Hepatocyte (in vitro differentiated cells): ENCODE measurements at regions not wholly inside any gene's neighbourhood (a gene's known extent, or its start where the extent isn't known, plus 50 kb on each side); places are given as distances from the start of the nearest gene placed in this dataset.

Experiments used
- DNase-seq: peaks from one replicate; pipeline ENCODE4 v3.0.0-alpha.2; 2016; ENCODE audit warnings: low spot score
- H2AFZ ChIP-seq: fragments of 200-600 bp; sonication (generic); 2 replicates; pipeline ENCODE4 v1.6.0; 2016; ENCODE audit warnings: antibody characterized with exemption, mild to moderate bottlenecking
- H3K27ac ChIP-seq: fragments of 200-600 bp; sonication (generic); 2 replicates; pipeline ENCODE4 v1.5.1; 2016; ENCODE audit warnings: mild to moderate bottlenecking
- H3K27me3 ChIP-seq: fragments of 200-600 bp; sonication (generic); 2 replicates; pipeline ENCODE4 v1.6.1; 2016
- H3K36me3 ChIP-seq: fragments of 200-600 bp; sonication (generic); replicated peaks from 2 replicates; pipeline ENCODE4 v1.5.1; 2016; ENCODE audit warnings: low read depth; ENCODE audit not compliant: insufficient read depth
- H3K4me1 ChIP-seq: fragments of 200-600 bp; sonication (generic); 2 replicates; pipeline ENCODE4 v1.5.1; 2016; ENCODE audit warnings: mild to moderate bottlenecking, moderate library complexity; ENCODE audit not compliant: insufficient read depth
- H3K4me2 ChIP-seq: fragments of 200-600 bp; sonication (generic); 2 replicates; pipeline ENCODE4 v1.6.0; 2016
- H3K4me3 ChIP-seq: fragments of 200-600 bp; sonication (generic); 2 replicates; pipeline ENCODE4 v1.5.1; 2016; ENCODE audit warnings: mild to moderate bottlenecking
- H3K79me2 ChIP-seq: fragments of 200-600 bp; sonication (generic); 2 replicates; pipeline ENCODE4 v1.6.0; 2017; ENCODE audit warnings: mild to moderate bottlenecking
- H3K9me2 ChIP-seq: fragments of 200-600 bp; sonication (generic); replicated peaks from 2 replicates; pipeline ENCODE4 v1.6.0; 2017; ENCODE audit warnings: mild to moderate bottlenecking; ENCODE audit not compliant: insufficient read depth
- H3K9me3 ChIP-seq: fragments of 200-600 bp; sonication (generic); 2 replicates; pipeline ENCODE4 v1.5.1; 2016; ENCODE audit warnings: low read depth, mild to moderate bottlenecking
- H4K20me1 ChIP-seq: fragments of 200-600 bp; sonication (generic); 2 replicates; pipeline ENCODE4 v1.6.0; 2016; ENCODE audit warnings: mild to moderate bottlenecking; ENCODE audit not compliant: insufficient read depth, poor library complexity, severe bottlenecking
- CTCF ChIP-seq: fragments of 200-600 bp; sonication (generic); IDR thresholded peaks from 2 replicates; pipeline ENCODE4 v1.5.1; 2016; ENCODE audit warnings: antibody characterized with exemption, mild to moderate bottlenecking; ENCODE audit not compliant: poor library complexity
- EZH2 ChIP-seq: fragments of 200-600 bp; sonication (generic); IDR thresholded peaks from 2 replicates; pipeline ENCODE4 v1.6.1; 2016; ENCODE audit warnings: antibody characterized with exemption, mild to moderate bottlenecking, borderline replicate concordance
- EZH2phosphoT487 ChIP-seq: fragments of 200-600 bp; sonication (generic); IDR thresholded peaks from one replicate; pipeline ENCODE4 v1.6.1; 2018; ENCODE audit warnings: antibody characterized with exemption, mild to moderate bottlenecking, low read depth, moderate library complexity; ENCODE audit not compliant: unreplicated experiment, severe bottlenecking
- WGBS: methylation state at CpG from one replicate; pipeline ENCODE4 v1.1.6; 2016; ENCODE audit warnings: low lambda C conversion rate; ENCODE audit errors: missing lambda C conversion rate; 5-methylcytosine and 5-hydroxymethylcytosine counted together

GRCh38 chr6:145169726-145170224 is 565.5 kb downstream of the EPM2A start:
- Histone ChIP-seq H2AFZ (no peak overlapping the region), H3K4me1 (no peaks in the 10 kb centered on the region), H3K27me3 (no peaks in the 10 kb centered on the region), H4K20me1 (no peaks in the 10 kb centered on the region), H3K4me2 (no peak overlapping the region), H3K9me2 (no peaks in the 10 kb centered on the region), H3K9me3 (no peaks in the 10 kb centered on the region), H3K79me2 (no peaks in the 10 kb centered on the region), H3K27ac (no peak overlapping the region), H3K4me3 (no peak overlapping the region), H3K36me3 (no peaks in the 10 kb centered on the region)
- no peak for DNase-seq
- 100% methylated on average over 2 of the region's 2 CpGs for WGBS
- no peak for TF ChIP-seq EZH2phosphoT487
- TF ChIP-seq CTCF: no peak
- TF ChIP-seq EZH2: no peak

- H3K27me3 ChIP-seq: no peaks in the 10 kb centered on the region
- H3K4me2 ChIP-seq: no peak overlapping the region
- no peaks in the 10 kb centered on the region for H3K4me1 ChIP-seq
- TF ChIP-seq EZH2phosphoT487 (no peak), CTCF (no peak), EZH2 (no peak)
- no peak overlapping the region for H3K27ac ChIP-seq
- 78% methylated on average over 6 of the region's 6 CpGs for WGBS
- no peaks in the 10 kb centered on the region for H4K20me1 ChIP-seq
- no peak overlapping the region for H3K4me3 ChIP-seq
- no peak overlapping the region for H2AFZ ChIP-seq
- H3K36me3 ChIP-seq: no peaks in the 10 kb centered on the region
- DNase-seq: no peak
- H3K9me3 ChIP-seq: no peaks in the 10 kb centered on the region
- H3K79me2 ChIP-seq: no peaks in the 10 kb centered on the region
- no peaks in the 10 kb centered on the region for H3K9me2 ChIP-seq
Observed at GRCh38 chr6:145175470-145175869, 559.9 kb downstream of the EPM2A start.

- no peaks in the 10 kb centered on the region for H3K27me3 ChIP-seq
- 96% methylated on average over 5 of the region's 5 CpGs for WGBS
- no peaks in the 10 kb centered on the region for H4K20me1 ChIP-seq
- no peak for DNase-seq
- H3K36me3 ChIP-seq: no peaks in the 10 kb centered on the region
- no peaks in the 10 kb centered on the region for H3K4me1 ChIP-seq
- H3K4me2 ChIP-seq: no peak overlapping the region
- no peak overlapping the region for H2AFZ ChIP-seq
- H3K9me3 ChIP-seq: no peaks in the 10 kb centered on the region
- no peak overlapping the region for H3K4me3 ChIP-seq
- no peaks in the 10 kb centered on the region for H3K79me2 ChIP-seq
- TF ChIP-seq EZH2phosphoT487: no peak
- TF ChIP-seq EZH2: no peak
- TF ChIP-seq CTCF: no peak
- H3K9me2 ChIP-seq: no peaks in the 10 kb centered on the region
- H3K27ac ChIP-seq: no peak overlapping the region
Observed at GRCh38 chr6:145178391-145178790, 556.9 kb downstream of the EPM2A start.
